Lower lobe of right lung (tissue), 2 donors: ENCODE measurements at regions not wholly inside any gene's neighbourhood (a gene's known extent, or its start where the extent isn't known, plus 50 kb on each side); places are given as distances from the start of the nearest gene placed in this dataset.

Experiments
- ATAC-seq, 2 donors: fragments of 200-7000 bp; cut with Tn5 transposase; one replicate each; pipeline ENCODE4 v1.9.1; 2020 to 2022; ENCODE audit warnings: mild to moderate bottlenecking in 2 of 2, moderate library complexity in 2 of 2
- DNase-seq: peaks from one replicate; pipeline ENCODE4 v3.0.0-alpha.2; 2020
- H3K27ac ChIP-seq: fragments of 200-600 bp; one replicate; pipeline ENCODE4 v1.8.0; 2022
- H3K27me3 ChIP-seq: fragments of 200-600 bp; one replicate; pipeline ENCODE4 v1.8.0; 2022; ENCODE audit warnings: low read depth
- H3K36me3 ChIP-seq: fragments of 200-600 bp; one replicate; pipeline ENCODE4 v1.8.0; 2022; ENCODE audit warnings: mild to moderate bottlenecking
- H3K4me1 ChIP-seq: fragments of 200-600 bp; one replicate; pipeline ENCODE4 v1.8.0; 2022
- H3K4me3 ChIP-seq: fragments of 200-600 bp; one replicate; pipeline ENCODE4 v1.8.0; 2022; ENCODE audit warnings: mild to moderate bottlenecking
- H3K9me3 ChIP-seq: fragments of 200-600 bp; one replicate; pipeline ENCODE4 v1.8.0; 2022
- CTCF ChIP-seq: fragments of 200-600 bp; IDR thresholded peaks from one replicate; pipeline ENCODE4 v1.8.0; 2022; ENCODE audit warnings: antibody characterized with exemption, mild to moderate bottlenecking
- intact Hi-C: fragments of 100-400 bp; cut with DNase I; formaldehyde crosslinking; loops from one replicate; pipeline ENCODE4 v1.11.0; 2022
- donor health status: DM: no; HTN: yes; CAD: no; lungs with severe emphysema.

DNA sequence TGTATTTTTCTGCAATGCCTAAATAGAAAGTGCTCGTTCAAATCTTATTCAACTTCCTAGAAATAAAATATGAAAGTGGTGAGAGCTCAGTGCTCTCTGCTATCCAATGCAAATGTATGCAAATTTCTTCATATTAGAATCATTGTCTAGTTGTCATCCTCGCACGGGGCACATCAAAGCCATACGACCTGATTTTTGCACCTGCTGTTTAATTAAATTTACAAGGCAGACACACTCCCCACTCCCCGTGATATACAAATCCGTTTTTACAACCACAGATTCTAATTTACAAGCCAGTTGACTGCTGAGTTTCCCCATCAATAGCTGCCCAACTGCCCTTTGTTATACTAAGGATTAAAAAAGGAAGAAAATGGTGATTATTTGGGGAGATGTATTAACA is 284.6 kb downstream of the RNF144A start:
- no peak for TF ChIP-seq CTCF
- DNase-seq (no peak), ATAC-seq (no peak)
- H3K4me1 ChIP-seq, result no peaks in the 10 kb centered on the region
- no peaks in the 10 kb centered on the region for H3K36me3 ChIP-seq
- no peaks in the 10 kb centered on the region for H3K9me3 ChIP-seq
- no peak overlapping the region for H3K27ac ChIP-seq
- intact Hi-C loops, result no loop called here
- no peak overlapping the region for H3K4me3 ChIP-seq
- H3K27me3 ChIP-seq, result no peaks in the 10 kb centered on the region

- Histone ChIP-seq H3K4me1 (no peaks in the 10 kb centered on the region), H3K27ac (no peak overlapping the region), H3K4me3 (no peak overlapping the region), H3K36me3 (no peaks in the 10 kb centered on the region), H3K9me3 (no peaks in the 10 kb centered on the region), H3K27me3 (no peaks in the 10 kb centered on the region)
- ATAC-seq (peak; percentile 50 to 72), DNase-seq (no peak)
- TF ChIP-seq CTCF, result peak; percentile 89
- intact Hi-C loops, result no loop called here
These were observed 285.9 kb downstream of the RNF144A start for GRCh38 chr2:7203056-7203467.

DNA sequence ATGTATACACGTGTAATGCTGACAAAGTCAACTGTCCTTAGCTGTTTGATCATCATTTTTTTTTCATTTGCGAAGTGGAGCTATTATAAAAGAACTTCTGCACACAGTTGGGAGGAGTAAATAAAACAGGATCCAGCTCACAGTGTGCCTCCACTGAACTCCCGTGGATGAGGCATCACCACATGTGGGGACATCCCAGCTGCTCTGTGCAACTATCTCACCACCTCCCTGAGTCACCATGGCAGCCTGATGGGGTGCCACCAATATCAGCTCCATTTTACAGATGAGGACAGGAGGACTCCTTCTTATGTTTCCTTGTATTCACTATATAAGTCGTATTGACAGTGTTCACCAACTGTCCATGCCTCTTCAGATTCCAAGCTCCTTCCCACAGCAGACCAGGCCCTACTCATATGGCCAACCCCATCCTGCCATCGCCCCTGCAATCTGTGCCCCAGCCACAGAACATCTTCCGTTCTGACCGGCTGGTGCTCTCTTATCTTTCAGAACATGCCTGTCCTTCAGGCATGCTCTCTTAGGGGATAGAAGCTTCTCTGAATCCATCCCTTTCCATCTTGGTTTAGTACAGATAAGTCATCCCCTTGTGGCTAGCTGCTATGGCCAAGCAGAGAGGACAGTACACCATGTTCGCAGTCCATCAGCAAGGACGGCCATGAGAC is 288.1 kb downstream of the RNF144A start:
- intact Hi-C loops, result no loop called here
- H3K27ac ChIP-seq, result no peak overlapping the region
- H3K27me3 ChIP-seq, result no peaks in the 10 kb centered on the region
- TF ChIP-seq CTCF, result no peak
- DNase-seq (no peak), ATAC-seq (no peak)
- no peaks in the 10 kb centered on the region for H3K36me3 ChIP-seq
- no peak overlapping the region for H3K4me3 ChIP-seq
- H3K4me1 ChIP-seq, result no peaks in the 10 kb centered on the region
- no peaks in the 10 kb centered on the region for H3K9me3 ChIP-seq

DNA sequence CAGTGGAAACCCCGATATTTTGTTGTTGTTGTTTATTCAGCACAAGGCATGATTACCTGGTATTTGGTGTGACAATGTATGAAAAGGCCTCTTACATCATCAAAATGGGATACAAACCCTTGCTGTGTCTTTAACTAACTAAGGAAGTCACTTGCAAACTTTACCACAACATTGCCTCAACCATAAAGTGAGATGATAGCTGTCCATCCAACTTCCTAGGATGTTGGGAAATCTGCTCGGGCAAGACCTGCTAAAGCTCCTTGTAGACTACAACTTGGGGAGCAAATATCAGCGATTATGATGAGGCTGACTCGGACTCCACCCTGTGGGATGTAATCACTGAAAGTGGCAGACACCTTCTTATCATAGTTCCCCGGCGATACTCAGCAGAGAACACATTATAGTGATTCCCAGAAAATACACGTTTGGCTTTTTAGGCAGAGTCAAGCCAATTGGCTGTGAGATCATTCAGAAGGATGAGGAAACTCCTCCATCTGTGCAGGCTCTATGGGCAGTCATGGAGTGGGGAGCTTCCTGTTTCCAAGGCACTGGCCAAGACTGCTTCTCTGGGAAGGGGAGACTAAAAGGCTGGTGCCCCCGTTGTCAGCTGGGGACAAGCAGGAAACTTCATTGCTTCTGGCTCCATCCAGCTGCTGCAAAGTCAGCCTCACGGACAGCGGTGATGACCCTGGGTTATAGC is 289.0 kb downstream of the RNF144A start:
- Histone ChIP-seq H3K36me3 (no peaks in the 10 kb centered on the region), H3K4me1 (no peaks in the 10 kb centered on the region), H3K9me3 (no peaks in the 10 kb centered on the region), H3K27me3 (no peaks in the 10 kb centered on the region), H3K4me3 (no peak overlapping the region), H3K27ac (no peak overlapping the region)
- no peak for ATAC-seq
- no peak for TF ChIP-seq CTCF
- intact Hi-C loops, result no loop called here
- no peak for DNase-seq

DNA sequence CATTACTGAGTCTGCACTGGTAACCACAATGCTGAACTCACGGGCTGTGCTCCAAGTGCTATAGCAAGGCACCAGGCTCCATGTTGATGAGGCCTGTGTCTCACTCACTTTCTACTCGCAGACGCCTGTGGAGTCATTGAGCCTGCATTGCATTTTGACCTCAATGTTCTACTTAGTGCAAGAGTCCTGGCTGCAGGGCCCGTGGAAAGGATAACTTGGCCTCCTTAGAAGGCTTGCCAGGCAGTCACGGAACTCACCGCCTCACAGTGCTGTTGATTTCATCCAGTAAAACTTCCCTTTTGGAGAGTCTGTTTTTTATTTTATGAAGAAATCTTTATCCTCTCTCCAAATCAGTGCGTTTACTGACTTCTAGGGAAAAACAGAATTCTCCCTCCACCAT is 290.4 kb downstream of the RNF144A start:
- Histone ChIP-seq H3K27me3 (no peaks in the 10 kb centered on the region), H3K4me1 (no peaks in the 10 kb centered on the region), H3K9me3 (no peaks in the 10 kb centered on the region), H3K27ac (no peak overlapping the region), H3K36me3 (no peaks in the 10 kb centered on the region), H3K4me3 (no peak overlapping the region)
- DNase-seq (no peak), ATAC-seq (no peak)
- intact Hi-C loops, result no loop called here
- no peak for TF ChIP-seq CTCF
